Hippocampal formation (tissue), 2 donors: ENCODE measurements at regions not wholly inside any gene's neighbourhood (a gene's known extent, or its start where the extent isn't known, plus 50 kb on each side); places are given as distances from the start of the nearest gene placed in this dataset.

Experiments
- DNase-seq, 2 donors: peaks; one replicate each; lab custom pipeline; 2025; lab: John Stamatoyannopoulos, UW

DNA sequence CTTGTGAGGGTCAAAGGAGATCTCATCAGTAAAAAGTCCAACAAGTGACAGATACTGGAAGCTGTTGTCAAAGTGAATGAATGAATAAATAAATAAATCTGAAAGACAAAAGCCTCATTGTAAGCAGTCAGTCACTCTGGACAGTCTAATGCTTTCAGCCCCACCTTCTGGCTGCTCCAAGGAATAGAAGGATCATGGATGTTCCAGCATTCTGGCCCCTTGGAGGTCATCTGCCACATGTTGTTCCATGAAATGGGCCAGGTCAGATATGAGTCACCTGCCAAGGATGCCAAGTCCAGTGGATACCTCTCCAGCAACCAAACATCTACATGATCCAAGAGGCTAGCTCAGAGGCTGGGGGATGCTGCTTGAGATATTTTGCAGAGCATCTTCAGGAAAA lies 185.6 kb downstream of the BMP7 start:
- DNase-seq: peak; percentile 17 to 32

DNA sequence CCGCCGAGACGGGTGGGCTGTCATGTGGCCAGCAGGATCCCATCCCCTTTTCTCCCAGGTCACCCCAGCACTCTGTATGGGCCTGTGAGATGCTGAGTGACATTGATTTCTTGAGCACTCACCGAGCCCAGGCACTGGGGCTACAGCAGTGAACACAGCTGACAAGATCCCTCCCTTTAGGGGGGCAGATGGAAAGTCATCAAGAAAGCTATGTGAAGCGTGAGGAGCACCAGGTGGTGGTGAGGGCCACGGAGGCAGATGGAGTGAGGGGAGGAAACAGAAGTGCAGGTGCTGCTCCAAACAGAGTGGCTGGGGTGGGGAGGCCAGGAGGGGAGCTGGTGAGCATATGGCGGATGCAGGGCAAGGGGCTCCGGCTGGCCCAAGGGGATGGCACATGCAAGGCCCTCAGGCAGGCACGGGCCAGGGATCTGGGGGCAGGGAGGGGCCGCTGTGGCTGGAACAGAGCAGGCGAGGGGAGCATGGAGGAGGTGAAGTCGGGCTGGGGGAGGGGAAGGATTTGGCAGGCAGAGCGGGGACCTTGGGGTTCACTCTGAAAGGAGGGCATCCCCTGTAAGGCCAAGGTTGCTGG lies 184.0 kb downstream of the BMP7 start:
- no peak for DNase-seq

DNA sequence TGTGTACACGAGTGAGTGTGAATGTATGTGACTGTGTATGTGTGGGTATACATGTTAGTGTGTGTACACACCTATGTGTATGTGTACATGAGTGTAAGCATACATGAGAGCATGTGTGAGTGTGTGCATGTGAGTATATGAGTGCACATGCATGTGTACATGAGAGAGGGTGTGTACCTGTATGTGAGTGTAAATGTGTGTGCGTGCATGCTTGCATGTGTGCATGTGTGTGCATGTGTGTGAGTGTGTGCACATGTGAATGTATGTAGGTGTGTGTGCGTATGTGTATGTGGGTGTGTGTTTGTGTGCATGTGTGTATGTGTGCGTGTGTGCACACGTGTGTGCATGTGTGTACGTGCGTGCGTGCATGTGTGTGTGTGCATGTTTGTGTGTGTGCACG lies 183.4 kb downstream of the BMP7 start:
- no peak for DNase-seq

DNA sequence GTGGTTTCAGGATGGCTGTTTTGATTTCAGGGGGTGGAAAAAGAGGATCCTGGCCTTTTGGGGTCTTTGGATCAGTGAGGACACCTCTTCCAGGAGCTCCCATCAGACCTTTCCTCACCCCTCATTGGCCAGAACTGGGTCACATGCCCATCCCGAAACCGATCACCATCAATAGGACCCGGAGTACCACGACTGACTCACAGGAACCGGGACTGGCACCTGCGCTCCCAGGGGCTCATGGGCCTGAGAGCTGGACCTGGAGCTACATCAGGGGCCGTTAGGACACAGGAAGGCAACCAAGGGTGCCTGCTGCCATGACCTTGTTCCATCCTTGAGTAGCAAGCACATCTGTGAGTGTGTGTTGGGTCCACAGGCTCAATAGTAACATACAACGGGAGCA lies 180.4 kb downstream of the BMP7 start:
- DNase-seq: no peak

DNA sequence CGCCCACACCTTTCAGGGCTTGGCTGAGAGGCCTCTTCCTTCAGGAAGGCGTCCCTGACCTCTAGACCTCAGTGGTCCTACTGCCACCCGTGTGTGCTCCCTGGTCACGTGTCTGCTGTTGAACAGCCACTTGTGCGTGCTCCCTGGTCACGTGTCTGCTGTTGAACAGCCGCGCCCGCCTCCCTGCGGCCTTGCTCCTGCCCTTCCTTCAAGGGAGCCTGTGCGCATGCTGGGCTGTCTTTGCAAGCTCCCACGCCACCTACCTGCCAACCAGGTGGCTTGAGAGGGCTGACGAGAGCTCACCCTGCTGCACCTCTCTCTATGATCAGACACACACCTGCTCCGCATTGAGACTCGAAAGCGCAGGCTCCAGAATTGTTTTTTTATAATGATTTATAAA lies 179.3 kb downstream of the BMP7 start:
- DNase-seq: no peak

DNA sequence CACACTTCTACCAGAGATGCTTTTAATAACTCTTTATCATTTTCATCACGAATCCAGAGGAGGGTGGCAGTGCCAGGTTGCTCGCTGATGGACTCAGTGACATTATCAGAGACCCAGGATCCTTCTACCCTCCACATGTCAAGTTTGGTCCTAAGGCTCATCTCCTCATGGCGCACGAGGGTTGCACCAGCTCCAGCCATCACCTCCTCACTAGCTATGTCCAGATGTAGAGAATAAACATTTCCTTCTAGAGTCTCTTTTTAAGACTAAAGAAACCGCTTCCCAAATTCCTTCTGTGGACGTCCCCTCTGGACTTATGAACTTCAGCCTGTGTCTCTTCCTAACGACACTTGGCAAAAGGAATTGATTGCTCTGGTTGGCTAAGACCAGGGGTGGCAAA lies 178.7 kb downstream of the BMP7 start:
- no peak for DNase-seq

DNA sequence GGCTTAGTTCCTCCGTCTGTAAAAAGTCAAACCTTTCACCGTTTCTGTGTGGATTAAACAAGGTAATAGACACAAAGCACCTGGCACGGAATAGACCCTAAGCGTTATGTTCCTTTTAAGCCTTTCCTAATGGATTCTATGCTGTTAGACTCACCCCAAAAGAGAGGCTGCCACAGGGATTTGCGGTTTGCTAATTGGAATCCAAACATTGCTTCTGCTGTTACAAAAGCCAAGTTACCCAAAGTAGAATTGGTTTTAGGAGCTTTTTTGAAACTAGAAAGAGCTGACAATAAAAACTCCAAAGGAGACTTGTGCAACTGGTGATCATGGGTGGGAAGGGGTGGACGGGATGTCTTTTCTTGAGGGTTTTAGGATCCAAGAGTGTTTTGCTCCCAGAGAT lies 178.0 kb downstream of the BMP7 start:
- no peak for DNase-seq

DNA sequence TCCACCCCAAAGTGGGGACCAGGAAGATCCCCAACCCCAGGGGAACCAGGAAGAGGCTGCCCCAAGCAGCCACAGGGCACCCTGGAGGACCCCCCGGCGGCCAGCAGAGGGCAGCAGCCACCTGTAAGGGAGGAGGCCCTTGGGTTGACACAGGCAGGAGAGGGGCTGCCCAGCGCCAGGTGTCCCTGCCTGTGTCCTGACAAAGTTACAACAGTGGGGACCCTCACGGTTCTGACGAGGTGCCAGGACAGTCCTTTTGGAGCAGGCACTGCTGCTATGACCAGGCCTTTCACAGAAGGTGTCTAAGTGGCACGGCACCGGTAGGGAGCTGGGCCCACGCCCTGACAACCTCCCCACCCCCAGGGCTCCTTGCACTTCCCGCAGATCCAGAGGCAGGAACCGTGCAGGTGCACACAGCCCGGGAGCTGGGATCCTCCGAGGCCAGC lies 176.7 kb downstream of the BMP7 start:
- peak; percentile 18 to 74 for DNase-seq

DNA sequence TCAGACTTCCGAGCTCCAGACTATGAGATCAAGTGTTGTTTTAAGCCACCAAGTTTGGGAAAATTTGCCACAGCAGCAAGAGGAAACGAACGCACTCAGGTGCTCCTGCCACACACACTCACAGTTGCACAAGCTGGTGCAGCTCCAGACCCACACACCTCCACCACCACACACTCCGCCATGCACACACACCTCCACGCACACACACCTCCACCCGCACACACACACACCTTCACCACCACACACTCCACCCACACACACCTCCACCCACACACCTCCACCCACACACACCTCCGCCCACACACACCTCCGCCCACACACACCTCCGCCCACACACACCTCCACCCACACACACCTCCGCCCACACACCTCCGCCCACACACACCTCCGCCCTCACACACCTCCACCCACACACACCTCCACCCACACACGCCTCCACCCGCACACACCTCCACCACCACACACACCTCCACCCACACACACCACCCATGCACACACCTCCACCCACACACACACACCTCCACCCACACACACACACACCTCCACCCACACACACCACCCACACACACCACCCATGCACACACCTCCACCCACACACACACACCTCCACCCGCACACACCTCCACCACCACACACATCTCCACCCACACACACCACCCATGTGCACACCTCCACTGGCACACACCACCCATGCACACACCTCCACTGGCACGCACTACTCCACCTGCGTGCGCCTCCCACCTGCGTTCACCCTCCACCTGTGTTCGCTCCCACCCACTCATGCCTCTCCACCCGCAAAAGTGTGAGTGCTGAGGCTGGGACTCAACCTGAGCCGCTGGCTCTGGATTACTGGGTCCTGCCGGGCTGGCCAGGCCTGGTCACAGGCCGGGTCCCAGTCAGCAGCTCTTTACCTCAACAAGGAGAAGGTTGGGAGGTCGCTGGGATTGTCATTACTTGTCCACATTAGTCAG lies 175.6 kb downstream of the BMP7 start:
- no peak for DNase-seq

DNA sequence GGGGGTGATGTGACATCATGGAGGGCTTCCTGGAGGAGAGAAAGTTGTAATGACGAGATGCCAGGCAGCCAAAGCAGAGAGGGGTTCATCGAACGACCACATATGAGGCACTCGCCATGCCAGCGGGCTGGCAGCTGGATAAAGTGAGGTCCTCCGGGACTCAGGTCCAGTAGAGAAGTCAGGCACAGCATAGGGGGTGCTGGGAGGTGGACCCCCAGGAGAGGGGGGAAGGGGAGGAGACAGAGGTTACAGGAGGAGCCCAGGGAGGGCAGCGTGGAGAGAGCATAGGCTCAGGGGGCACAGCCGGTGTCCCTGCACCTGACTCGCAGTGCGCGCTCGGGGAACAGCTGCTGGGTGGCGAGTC lies 174.7 kb downstream of the BMP7 start:
- DNase-seq: no peak

DNA sequence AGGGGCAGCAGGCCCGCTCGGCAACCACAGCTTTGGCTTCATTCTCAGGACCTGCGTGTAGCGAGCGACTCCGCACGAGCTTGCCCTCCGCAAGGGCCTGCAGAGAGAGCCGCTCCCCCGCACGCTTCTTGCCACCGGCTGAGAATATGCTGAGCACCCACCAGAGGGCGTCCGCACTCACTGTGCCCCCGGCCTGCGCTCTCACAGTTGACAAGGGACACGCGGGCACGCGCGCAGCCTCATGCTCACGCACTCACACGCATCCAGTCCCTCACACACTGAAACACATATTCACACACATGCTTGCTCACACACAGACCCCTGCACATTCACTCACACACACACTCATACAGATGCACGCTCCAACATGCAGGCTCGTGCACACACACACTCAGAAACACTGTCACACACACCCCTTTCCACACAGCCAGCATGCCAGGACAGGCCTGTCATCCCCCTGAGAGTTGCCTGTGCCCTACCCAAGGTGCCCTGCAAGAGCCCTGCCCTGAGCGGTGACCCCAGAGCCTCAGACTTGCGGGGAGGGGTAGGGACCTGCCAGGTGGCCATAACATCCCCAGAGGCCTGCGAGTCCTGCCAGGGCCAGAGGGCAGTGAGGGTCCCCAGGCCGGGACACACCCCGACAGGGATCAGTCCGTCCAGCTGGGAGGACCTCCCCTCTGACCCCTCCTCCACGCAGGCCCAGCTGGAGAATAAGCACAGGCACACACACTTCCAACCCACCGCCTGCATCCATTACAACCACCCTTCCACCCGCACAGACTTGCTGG lies 174.1 kb downstream of the BMP7 start:
- DNase-seq: peak; percentile 74 to 78

DNA sequence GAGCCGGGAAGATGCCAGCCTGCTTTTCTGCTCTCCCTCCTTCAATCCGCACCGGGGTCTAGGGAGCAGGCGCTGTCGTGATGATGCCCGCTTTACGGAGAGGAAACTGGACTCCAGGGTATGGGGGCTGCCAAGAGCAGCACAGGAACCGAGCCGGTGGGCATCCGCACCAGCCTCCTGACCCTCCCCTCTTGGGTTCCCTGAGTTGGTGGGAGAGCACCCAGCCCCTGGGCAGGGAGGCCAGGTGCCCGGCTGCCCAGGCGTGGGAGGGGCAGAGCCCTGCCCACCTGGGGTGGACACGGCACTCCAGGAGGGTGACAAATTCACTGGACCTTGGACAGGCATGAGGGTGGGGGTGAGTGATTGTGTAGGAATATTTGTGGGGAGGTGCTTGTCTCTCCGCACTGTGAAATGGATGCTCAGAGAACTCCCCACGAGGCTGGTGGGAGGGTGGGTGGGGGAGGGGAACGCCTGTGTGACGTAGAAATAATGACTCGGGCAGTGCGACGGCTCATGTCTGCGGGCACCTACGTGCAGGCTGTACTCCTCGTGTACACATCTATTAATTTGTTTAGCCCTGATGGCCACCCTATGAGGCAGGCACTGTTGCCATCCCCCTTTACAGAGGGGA lies 173.4 kb downstream of the BMP7 start:
- DNase-seq: no peak

DNA sequence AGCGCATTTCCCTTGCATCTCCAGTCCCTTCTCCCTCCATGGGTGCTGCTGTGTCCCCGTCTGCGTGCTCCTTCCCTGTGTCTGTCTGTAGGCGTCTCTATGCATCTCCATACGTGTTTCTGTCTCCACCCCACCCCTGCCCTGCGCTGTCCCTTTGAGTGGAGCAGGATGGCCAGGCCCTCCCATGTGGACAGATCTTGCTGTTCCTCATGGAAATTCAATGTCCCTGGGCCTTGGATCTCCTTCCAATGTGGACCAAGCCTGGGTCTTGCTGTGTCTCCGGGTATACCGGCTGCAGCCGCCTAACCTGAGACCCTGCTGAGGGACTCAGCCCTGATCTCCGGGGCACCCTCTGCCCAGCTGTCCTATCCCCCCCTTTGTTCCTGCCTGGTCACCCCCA lies 172.7 kb downstream of the BMP7 start:
- DNase-seq: no peak

DNA sequence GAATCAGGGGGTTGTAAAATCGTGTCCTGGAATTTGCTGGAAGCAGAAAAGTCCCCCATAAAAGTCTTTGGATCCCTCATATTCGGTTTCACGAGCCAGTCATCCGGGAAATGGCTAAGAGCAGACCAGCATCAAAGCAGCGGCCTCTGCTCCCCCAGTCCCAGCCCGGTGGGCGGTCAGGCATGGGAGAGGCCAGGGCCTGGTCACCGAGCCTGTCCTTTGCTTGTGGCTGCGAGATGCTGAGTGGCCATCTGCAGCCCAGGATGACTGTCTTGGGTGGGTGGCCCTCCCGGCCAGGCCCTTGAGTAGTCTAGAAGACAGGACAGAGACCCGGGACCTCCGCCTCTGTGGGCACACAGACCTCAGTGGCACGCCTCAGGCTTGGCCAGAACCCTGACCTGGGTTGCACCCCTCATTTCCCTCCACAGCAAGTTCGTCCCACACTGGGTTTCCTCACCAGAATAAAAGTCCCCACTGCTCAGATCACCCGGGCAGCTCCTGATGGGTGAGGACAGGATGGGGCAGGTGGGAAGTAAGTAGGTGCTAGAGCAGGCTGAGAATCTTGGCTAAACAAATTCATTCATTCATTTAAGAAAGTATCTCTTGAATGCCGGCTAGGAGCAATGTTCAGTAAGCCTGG lies 172.1 kb downstream of the BMP7 start:
- DNase-seq: no peak

DNA sequence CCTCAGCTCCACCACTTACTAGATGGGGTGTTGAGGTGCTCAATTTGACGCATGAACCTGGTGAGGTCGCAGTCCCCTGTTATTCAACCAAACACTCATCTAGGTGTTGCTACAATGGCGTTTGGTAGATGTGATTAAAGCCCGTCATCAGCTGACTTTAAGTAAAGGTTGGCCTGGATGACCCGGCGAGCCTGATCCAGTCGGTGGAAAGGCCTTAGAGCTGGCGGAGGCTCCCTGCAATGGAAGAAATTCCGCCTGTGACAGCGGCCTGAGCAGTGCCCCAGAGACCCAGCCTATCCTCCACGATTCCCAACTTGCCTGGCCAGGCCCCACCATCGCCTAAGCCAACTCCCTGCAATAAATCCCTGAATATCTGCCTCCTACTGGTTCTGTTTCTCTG lies 171.4 kb downstream of the BMP7 start:
- no peak for DNase-seq

DNA sequence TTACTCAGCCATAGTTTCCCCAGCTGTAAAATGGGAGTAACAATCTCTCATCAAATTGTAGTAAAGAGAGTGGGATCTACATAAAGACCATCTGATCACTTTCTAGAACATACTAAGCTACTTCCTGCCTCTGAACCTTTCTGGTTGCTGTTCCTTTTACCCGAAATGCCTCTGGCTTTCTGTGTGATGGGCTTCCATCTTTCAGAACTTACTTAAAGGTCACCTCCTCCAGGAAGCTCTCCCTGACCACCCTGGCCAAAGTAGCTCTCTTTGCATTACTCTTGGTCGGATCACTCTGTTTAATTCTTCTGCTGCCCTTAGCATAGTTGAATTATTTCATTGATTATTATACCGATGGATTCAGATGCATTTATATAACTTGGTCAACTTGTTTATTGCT lies 171.0 kb downstream of the BMP7 start:
- DNase-seq: no peak

DNA sequence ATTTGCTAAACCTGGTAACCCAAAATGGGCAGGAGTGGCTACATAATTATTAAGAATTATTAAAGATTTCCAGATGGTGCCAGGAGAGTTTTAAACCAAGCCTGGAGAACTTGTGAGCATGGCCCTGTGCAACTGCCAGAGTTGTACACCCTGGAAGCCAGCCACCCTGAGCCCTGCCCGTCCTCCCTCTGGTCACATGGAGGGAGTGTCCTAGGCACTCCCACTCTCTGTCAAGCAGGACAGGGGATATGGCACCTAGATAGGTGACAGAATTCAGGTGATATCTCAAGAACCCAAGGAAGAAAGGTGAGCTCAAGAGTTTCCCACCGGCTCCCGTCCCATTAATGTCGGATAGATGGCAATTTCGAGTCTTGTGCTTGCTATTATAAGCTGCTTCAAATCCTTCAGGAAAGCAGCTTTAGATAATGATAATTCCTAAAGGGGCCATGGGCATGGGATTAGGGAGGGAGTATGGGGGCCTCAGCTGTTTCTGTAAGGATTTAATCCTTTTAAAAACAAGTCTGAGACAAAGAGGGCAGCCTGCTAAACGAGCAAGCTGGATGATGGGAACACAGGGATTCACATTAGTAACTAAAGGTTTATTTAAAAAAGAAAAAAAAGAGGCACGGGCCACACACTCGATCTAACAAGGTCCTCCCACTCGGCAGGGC lies 169.1 kb downstream of the BMP7 start:
- DNase-seq: no peak

DNA sequence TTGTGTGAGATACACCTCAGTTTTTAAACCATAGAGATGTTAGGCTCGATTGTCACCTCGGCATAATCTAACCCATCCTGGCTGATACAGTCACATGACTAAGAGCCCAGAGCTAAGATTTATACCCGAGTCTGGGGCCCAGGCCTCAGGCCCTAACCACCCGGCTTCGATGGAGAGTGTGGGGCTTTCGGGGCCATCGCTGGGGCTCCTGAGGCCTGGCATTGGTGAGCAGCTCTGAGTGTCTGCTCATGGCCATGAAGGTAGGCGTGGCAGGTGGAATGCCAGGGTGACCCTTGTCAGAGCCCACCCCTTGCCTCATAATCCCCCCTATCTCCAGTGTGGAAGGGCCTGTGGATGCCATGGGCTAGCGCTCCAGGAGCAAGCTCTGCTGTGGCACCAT lies 164.3 kb downstream of the BMP7 start:
- DNase-seq: no peak

DNA sequence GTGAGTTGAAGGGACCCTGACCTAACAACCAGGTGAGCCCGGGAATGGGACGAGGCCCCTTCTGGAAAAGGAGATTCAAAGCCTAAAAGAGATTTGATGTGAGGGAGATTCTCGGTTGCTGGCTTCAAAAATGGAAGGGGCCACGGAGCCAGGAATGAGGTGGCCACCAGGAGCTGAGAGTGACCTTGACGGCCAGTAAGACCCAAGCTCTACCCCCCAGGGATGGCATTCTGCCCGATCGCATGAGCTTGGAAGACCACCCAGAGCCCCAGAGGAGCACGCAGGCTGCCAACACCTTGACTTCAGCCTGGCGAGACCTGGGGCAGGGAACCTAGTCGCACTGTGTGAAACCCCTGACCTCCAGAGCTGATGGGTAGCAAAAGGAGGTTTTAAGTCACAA lies 163.9 kb downstream of the BMP7 start:
- no peak for DNase-seq

DNA sequence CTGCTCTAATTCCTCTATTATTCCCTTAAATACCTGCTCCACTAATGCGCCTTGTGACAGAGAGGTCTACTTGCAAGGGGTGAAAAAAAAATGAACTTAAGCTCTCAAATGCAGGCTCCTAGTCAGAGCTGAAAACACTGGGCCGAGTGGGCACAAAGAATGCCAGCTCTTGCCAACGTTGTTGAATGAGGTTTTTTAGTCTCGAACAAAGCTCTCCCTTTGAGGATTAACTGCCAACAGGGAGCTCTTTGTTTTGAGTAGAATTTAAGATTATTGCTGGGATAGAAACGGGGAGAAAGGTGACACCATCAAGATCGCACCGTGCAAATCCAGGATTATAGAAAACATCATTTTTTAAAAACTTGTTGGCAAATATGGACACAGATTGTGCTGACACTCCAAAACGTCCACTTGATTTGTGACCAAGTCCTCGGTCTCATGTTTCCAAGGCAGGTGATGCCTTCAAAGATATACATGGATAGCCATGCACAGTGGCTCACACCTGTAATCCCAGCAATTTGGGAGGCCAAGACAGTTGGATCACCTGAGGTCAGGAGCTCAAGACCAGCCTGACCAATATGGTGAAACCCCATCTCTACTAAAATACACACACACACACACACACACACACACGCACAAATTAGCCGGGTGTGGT lies 163.2 kb downstream of the BMP7 start:
- DNase-seq: peak; percentile 70 to 94

DNA sequence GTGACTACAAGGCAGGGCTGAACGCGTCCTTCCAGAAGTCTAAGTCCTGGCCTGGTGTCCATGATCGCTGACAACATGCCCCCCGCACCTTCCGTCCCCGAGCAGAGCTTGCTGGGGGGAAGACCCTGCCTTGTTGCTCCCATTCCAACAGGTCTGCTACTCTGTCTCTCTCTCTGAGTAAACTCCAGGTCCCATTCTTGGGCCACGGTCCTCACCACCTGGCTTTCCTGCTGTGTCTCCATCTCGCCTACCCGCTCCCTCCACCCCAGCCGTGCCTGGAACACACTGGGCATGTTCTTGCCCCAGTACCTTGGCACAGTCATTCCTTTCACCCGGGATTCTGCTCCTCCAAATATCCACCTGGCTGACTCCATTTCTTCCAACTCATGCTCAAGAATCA lies 162.3 kb downstream of the BMP7 start:
- DNase-seq: no peak
